GM19463 (cell line): ENCODE measurements at regions not wholly inside any gene's neighbourhood (a gene's known extent, or its start where the extent isn't known, plus 50 kb on each side); places are given as distances from the start of the nearest gene placed in this dataset.
A peak's percentile ranks its signal among the peaks of the same experiment; 100 is the strongest.

ENCODE experiments used
- ATAC-seq: cut with Tn5 transposase; IDR thresholded peaks from one replicate; pipeline ENCODE4 v1.9.1; 2021; ENCODE audit warnings: mild to moderate bottlenecking, moderate library complexity; ENCODE audit not compliant: unreplicated experiment

- ATAC-seq: no peak
Measured at GRCh38 chr3:3689601-3690375, 109.4 kb upstream of the LRRN1 start.

DNA sequence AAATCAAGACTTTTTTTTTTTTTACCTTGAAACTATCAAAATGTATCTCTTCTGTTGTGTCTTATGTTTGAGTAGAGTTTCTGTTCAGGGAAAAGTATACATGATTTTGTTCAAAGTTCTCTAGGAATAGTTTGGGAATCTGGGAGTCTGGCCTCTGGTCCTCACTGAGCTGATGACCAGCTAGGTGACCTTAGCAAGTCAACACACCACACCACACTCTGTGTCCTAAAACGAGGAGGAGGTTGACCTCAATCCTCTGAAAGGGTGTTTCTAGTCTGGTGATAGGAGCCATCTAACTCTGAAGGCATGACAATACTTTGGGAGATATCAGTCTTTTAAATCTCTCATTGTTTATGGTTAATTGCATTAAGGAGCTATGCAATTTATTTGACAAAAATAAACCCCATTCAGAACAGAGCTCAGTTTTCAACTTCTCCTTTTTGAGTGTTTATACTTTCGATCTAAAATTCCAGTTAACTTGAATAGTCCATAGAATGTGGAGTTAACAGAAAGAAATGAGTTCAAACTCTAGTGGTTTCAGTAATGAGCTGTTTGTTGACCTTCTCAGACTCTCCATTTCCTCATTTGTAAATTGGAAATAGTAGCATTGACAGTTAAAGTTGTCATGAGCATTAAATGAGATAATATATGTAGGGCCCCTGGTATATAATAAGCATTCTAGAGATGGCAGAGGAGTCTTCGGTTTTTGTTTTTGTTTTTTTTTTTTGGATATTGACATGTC lies 112.2 kb upstream of the LRRN1 start:
- no peak for ATAC-seq

- ATAC-seq: no peak
Measured at GRCh38 chr3:3685721-3686120, 113.5 kb upstream of the LRRN1 start.

DNA sequence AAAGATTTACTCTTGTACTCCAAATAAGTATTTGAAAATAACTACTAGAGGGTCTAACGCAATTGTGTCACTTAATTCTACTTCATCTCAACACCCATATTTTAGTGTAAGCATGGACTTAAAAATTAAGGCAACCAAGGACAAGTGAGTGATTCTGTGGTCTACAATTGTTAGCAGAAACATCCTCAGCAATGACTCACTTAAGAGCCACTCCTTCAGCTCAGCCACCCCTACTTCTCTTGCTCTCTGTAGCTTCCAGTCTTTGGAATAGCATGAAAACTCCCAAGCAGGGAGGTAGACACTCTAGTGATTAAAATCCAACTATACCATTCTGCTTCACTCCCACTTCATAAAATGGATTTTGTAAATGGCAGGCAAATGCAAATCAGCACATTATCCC lies 116.0 kb upstream of the LRRN1 start:
- no peak for ATAC-seq

- no peak for ATAC-seq
Measured at GRCh38 chr3:3675801-3676200, 123.4 kb upstream of the LRRN1 start.

DNA sequence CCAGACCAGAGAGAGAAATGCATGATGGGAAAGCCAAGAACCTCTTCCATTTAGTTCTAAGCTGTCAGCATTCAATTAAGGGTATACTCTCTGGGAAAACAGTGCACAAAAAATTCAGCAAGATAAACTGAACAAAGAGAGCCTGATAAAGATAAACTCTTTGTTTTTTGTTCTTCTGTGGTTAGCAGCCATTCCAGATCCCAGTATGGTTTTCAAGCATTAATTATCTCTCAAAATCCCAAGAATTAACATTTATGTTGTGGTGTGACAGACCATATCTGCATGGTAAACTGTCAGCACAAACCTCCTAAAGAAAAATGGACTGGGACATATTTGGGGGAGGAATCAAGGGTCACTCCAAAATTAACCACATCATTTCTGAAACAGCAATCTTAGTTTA lies 124.0 kb upstream of the LRRN1 start:
- ATAC-seq: no peak

DNA sequence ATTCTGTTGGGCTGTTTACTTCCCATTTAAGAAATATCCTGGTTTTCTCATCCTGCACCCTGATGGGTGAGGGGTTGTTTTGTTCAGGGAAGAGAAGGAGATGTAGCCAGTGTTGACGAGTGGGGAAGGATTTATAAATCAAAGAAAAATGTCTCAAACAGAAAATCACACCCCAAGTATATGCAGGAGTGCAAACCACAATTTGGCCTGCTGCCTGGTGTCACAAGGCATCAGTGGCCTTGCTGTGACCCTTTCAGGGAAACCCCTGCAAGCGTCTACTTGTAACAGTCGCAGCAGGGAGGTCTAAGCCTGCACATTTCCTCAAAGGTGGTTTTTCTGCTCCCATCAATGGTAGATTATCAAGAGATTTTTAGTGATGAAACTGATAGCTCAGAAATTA lies 132.6 kb upstream of the LRRN1 start:
- peak; percentile 98 for ATAC-seq

DNA sequence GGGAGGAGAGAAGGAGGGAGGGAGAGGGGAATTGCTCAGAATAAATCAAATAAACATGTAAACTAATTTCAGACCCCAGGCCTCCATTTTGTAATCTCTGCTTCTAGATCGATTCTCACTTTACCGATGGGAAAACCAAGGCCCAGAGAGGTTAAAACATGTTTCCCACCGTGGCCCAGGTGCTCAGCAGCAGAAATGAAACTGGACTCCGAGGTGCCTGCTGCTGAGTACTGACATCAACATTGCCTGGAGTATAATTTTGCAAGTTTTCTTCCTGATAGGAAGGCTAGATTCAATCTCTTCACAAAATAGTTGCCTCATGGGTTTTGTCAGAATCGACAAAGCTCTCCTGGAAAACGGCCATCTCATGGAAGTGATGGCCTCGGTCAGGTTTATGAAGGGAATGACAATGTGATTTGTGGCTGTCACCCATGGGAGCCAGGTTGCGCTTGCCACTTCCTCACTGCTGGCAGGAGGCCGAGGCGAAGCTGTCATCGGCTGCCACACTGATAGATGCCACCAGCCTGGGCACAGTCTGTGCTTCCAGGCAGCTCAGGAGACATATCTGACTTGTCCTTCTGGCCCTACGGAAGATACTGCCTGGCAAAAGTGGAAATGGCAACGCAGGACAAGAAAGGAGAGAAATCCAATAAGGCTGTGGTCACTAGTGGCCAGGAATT lies 133.1 kb upstream of the LRRN1 start:
- peak; percentile 56 for ATAC-seq

DNA sequence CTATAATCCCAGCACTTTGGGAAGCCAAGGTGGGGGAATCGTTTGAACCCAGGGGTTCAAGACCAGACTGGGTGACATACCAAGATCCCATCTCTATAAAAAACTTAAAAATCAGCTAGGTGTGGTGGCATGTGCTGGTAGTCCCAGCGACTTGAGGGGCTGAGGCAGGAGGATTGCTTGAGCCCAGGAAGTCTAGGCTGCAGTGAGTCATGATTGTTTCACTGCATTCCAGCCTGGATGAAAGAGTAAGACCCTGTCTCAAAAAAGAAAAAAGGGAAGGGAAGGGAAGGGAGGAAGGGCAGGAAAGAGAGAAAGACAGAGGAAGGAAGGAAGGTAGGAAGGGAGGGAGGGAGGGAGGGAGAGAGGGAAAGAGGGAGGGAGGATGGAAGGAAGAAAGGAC lies 133.7 kb upstream of the LRRN1 start:
- no peak for ATAC-seq

GRCh38 chr3:3664935-3665334 lies 134.3 kb upstream of the LRRN1 start:
- no peak for ATAC-seq

GRCh38 chr3:3662610-3663009 lies 136.6 kb upstream of the LRRN1 start:
- ATAC-seq: no peak

DNA sequence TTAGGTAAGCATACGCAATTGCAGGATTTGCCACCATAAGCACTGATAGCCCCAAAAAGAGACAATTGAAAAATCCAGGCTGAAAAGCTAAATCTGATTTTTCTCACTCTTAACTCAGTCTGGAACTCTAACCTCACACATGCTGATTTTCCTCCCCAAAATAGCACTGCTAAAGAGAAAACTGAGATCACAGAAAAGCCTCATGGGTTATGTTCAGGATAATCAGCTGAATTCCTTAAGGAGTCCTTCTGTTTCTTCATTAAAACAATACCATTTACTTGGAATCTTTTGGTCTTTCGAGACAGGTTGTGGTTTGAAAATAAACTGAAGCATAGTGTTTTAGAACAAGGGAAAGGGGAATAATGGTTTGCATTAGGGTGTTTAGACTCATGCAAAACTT lies 144.3 kb upstream of the LRRN1 start:
- no peak for ATAC-seq

DNA sequence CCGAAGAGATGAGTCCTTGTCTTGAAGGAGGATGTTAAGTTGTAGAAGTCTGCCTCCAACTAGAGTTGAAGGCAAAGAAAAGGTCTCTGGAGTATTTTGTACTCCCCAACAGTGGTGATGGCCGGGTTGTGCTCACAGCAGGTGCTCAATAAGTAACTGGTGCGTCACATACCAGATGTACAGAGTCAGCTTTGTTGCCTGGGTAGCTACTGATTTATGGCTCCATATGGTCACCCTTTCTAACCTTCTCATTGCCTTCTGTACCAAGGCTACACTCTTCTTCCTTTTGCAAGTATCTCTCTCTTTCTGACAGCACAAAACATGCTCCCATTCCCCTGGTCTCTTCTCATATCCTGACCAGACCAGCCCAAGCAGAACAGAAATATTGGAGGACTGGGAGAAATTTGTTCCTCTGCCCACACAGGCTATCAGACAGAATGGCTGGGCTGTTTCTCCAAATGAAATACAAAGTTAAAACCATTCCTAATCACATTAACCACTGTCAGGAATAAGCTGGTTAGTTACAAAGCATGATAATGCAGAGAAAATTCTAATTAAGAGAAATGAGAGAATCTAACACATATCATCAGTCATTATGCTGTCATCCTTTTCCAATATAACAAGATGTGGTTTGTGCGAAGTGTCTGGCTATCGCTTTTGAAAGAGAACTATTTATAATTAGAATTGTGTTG lies 150.1 kb upstream of the LRRN1 start:
- ATAC-seq: no peak

GRCh38 chr3:3646934-3647333 lies 152.3 kb upstream of the LRRN1 start:
- peak; percentile 23 for ATAC-seq

GRCh38 chr3:3646103-3646844 lies 153.0 kb upstream of the LRRN1 start:
- ATAC-seq: peak; percentile 90

DNA sequence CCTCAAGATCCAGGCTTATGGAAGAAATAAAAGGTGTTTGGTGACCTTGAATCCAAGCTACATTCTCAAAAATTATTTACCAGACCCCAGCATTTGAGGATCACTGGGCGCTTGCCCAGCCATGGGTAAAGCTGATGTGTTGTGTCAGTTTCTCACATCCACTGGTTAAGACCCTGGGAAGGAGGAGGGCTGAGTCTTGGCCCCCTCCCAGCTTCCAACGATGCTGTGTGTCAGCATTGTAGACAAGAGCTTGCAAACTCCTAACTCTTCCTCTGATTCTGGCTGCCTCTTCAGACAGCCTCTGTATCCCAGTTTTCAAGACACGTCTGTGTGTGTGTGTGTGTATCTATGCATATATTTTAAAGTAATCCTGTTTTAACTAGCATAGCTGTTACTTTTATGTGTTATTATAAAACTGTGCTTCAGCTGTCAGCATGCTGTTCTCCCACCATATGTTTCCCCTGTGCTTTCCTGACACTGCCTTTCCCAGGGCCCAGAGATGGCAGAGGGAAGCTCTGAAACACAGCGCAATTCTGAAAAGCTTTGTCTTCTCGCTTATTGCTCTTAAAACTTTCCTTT lies 157.3 kb upstream of the LRRN1 start:
- ATAC-seq: no peak

DNA sequence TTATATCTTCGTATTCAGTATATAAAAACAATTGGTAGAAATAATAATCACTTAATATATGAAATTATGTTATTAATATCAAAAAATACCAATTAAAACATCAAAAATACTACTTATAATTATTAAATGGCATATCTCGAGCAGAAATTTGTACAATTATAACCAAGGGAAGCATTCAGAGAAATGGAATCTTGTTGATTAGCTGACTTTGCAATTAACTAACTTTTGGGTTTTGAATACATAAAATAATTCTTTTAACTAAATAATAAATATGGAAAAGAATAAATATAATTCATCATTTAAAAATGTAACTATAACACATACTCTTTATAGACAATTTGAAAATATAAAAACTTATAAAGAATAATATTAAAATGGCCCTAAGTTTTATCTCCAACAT lies 160.2 kb upstream of the LRRN1 start:
- ATAC-seq: no peak

GRCh38 chr3:3636815-3637214 lies 162.4 kb upstream of the LRRN1 start:
- no peak for ATAC-seq

DNA sequence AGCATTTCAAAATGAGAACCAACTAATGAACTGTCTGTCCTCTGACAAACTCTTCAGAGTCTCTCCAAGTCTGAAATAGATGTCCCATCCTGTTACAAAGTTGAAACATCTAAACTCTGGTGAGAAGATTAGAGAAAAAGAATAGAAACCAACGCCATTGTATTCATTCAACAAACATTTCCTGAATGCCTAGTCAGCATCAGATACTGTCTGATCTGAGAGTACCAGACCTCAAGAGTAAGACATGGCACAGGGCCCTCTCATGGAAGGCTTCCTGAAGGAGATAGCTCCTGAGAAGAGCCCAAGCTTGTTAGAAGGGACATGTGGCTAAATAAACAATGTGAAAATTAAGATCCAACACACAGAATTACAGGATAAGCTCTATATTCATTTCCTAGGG lies 164.1 kb upstream of the LRRN1 start:
- ATAC-seq: no peak

DNA sequence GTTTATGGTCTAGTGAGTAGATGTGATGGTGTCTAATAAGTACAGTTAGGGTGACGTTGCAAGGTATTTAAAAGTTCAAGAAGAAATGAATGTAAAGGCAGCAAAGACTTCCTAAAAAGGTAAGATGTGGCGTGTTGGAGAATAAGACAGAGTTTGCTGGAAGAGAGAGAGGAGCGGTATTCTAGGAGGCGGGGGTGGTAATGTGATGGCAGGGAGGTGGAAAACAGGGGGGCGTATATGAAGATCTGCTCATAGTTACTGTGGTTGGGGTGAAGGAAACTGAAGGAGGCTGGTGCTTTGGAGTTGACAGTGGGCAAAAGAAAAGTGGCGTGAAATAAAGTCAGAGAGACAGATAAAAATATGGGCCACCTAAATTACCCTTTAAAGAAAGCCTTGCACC lies 164.9 kb upstream of the LRRN1 start:
- ATAC-seq: no peak
